SK-N-MC (cell line): ENCODE measurements at regions not wholly inside any gene's neighbourhood (a gene's known extent, or its start where the extent isn't known, plus 50 kb on each side); places are given as distances from the start of the nearest gene placed in this dataset.

Experiments
- EZH2 ChIP-seq: fragments of 200-600 bp; sonication (generic); IDR thresholded peaks from one replicate; pipeline ENCODE4 v1.6.1; 2017; ENCODE audit warnings: antibody characterized with exemption
- FOXP2 ChIP-seq: optimal IDR thresholded peaks from 2 replicates; pipeline ENCODE3; 2011; ENCODE audit warnings: mild to moderate bottlenecking, moderate library complexity; ENCODE audit not compliant: insufficient read depth; ENCODE audit errors: extremely low read length, control extremely low read depth
- POLR2AphosphoS5 ChIP-seq: IDR thresholded peaks from 2 replicates; pipeline ENCODE4 v1.6.1; 2012; ENCODE audit warnings: mild to moderate bottlenecking, low read depth, low read length, borderline replicate concordance

DNA sequence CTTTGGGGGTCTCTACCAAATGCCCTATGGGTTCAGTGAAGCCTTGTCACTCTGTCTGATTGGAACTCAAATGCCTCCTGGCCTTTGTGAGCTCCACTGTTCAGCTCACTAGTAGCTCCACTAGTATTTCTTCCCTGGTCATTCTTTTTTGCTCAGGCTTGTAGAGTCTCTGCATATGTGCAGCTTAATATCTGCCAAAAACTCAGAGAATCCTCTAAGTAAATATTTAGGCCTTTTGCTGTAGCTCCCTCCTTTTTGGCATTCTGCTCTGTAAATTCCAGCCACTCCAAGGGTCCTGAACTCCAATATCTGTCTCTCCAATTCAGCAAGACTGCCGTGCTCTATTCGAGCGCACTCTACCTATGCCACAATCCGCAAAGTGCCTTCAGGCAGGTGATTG is 146.5 kb downstream of the MAIP1 start:
- TF ChIP-seq EZH2 (no peak), POLR2AphosphoS5 (no peak), FOXP2 (no peak)
